ENCODE measurements at regions not wholly inside any gene's neighbourhood (a gene's known extent, or its start where the extent isn't known, plus 50 kb on each side); places are given as distances from the start of the nearest gene placed in this dataset.

DNA sequence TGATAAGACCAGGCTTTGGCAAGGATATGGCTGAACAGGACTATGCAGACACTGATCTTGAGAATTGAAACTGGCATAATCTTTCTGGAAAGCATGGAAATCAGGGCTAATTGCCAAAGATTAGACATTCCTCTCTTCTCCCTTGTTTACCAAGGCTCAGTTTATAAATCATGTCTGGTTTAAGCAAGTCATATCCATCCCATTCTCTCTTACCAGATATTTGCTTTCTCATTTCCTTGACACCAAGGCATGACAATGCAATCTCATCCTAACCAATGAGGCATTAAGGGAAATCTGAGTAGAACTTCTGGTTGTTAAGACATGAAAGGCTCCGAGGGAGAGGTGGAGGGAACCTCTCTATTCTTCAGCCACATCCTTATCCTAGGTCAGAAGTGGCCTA is 110.3 kb upstream of the CEP85L start:
- no peak overlapping the region for H3K4me3 ChIP-seq (ENCODE audit: low read length)
- H3K27me3 ChIP-seq (ENCODE audit: insufficient read depth, low read length): no peaks in the 10 kb centered on the region
- H3K4me1 ChIP-seq (ENCODE audit: insufficient read depth, low read length): peaks cover 81% of the 10 kb centered on the region
- no peaks in the 10 kb centered on the region for H3K9me3 ChIP-seq (ENCODE audit: low read depth, low read length)

- H3K4me3 ChIP-seq (ENCODE audit: low read length): no peak overlapping the region
- H3K27me3 ChIP-seq (ENCODE audit: insufficient read depth, low read length): no peaks in the 10 kb centered on the region
- no peaks in the 10 kb centered on the region for H3K9me3 ChIP-seq (ENCODE audit: low read depth, low read length)
- H3K4me1 ChIP-seq (ENCODE audit: insufficient read depth, low read length): peaks cover 61% of the 10 kb centered on the region
Measured at GRCh38 chr6:118758946-118759345, 107.6 kb upstream of the CEP85L start.

DNA sequence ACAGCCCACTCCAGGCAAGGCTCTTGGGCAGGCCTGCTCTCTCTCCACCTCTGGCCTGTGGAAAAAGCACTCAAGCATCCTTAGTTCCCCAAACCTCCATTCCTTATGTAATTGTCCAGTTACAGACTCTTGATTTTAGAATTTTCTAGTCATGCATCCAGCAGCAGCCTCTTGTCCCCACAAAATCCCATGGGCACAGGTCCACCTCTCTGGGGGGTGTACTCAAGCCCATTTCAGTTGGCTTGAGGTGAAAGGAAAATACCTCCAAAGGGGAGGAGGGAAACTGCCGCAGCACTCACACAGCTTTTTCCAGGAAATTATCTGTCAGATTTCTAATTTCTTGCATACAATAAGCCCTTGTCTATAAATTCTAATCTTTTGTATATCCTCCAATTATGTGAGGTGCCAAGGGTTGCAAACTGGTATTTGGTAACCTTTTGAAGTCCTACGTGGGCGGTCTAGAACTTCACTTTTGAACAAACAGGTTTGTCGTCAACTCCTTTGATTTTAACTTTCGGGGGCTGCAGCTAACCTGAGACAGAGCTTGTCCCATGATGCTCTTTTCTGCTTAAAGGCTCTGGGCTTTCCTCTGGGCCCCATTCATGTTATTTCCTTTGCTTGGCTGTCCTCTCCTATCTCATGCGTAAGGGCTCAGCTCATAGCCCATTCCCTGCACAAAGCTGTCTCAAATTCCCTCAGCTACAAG is 104.7 kb upstream of the CEP85L start:
- no peak overlapping the region for H3K4me3 ChIP-seq (ENCODE audit: low read length)
- no peaks in the 10 kb centered on the region for H3K27me3 ChIP-seq (ENCODE audit: insufficient read depth, low read length)
- no peaks in the 10 kb centered on the region for H3K9me3 ChIP-seq (ENCODE audit: low read depth, low read length)
- H3K4me1 ChIP-seq (ENCODE audit: insufficient read depth, low read length): peaks cover 38% of the 10 kb centered on the region

- no peaks in the 10 kb centered on the region for H3K9me3 ChIP-seq (ENCODE audit: low read depth, low read length)
- no peaks in the 10 kb centered on the region for H3K27me3 ChIP-seq (ENCODE audit: insufficient read depth, low read length)
Measured at GRCh38 chr6:118752803-118753202, 101.4 kb upstream of the CEP85L start.

DNA sequence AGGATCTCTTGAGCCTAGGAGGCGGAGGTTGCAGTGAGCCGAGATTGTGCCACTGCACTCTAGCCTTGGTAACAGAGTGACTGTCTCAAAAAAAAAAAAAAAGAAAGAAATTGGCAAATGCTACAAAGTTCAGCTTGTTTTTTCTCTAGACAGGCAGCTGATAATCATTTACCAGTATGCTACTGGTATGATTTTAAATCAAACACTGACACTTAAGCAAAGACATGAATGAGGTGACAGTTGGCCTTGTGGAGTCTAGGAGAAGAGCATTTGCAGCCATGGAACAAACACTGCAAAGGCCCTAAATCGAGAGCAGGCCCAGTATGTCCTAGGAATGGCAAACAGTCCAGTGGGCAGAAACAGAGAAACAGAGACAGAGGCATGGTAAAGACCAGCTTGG is 99.7 kb upstream of the CEP85L start:
- Histone ChIP-seq H3K27me3 (ENCODE audit: insufficient read depth, low read length) (no peaks in the 10 kb centered on the region), H3K9me3 (ENCODE audit: low read depth, low read length) (no peaks in the 10 kb centered on the region), H3K4me1 (ENCODE audit: insufficient read depth, low read length) (peaks cover 32% of the 10 kb centered on the region), H3K4me3 (ENCODE audit: low read length) (no peak overlapping the region)

More at GRCh38 chr6:118752803-118753202, 101.4 kb upstream of the CEP85L start:
- Histone ChIP-seq H3K4me3 (ENCODE audit: low read length) (no peak overlapping the region), H3K4me1 (ENCODE audit: insufficient read depth, low read length) (peaks cover 27% of the 10 kb centered on the region)

DNA sequence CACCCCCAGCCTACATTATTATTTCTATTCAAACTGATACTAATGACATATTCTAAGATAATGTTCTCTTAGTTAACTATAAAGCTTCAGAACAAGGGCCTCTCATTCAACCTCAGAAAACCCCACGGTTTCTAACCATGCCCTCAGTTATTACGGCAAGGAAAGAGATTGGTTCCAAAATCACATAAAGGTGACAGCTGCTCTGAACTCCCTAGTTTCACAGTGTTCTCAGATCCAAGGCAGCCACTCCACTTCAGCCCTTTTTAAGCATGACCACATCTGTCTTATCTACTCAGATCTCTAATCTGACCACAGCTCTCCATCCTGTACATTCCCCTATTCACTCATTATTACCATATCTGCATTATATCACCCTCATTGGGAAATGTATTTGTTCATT is 98.8 kb upstream of the CEP85L start:
- Histone ChIP-seq H3K27me3 (ENCODE audit: insufficient read depth, low read length) (no peaks in the 10 kb centered on the region), H3K9me3 (ENCODE audit: low read depth, low read length) (no peaks in the 10 kb centered on the region), H3K4me1 (ENCODE audit: insufficient read depth, low read length) (peaks cover 40% of the 10 kb centered on the region), H3K4me3 (ENCODE audit: low read length) (no peak overlapping the region)

GRCh38 chr6:118748311-118749062 is 97.1 kb upstream of the CEP85L start:
- H3K27me3 ChIP-seq (ENCODE audit: insufficient read depth, low read length): no peaks in the 10 kb centered on the region
- H3K9me3 ChIP-seq (ENCODE audit: low read depth, low read length): no peaks in the 10 kb centered on the region
- H3K4me3 ChIP-seq (ENCODE audit: low read length): no peak overlapping the region
- peaks cover 42% of the 10 kb centered on the region for H3K4me1 ChIP-seq (ENCODE audit: insufficient read depth, low read length)

GRCh38 chr6:118746825-118747174 is 95.4 kb upstream of the CEP85L start:
- Histone ChIP-seq H3K4me1 (ENCODE audit: insufficient read depth, low read length) (peaks cover 42% of the 10 kb centered on the region), H3K27me3 (ENCODE audit: insufficient read depth, low read length) (no peaks in the 10 kb centered on the region), H3K9me3 (ENCODE audit: low read depth, low read length) (no peaks in the 10 kb centered on the region), H3K4me3 (ENCODE audit: low read length) (no peak overlapping the region)

- H3K4me3 ChIP-seq (ENCODE audit: low read length): no peak overlapping the region
- no peaks in the 10 kb centered on the region for H3K27me3 ChIP-seq (ENCODE audit: insufficient read depth, low read length)
- peaks cover 42% of the 10 kb centered on the region for H3K4me1 ChIP-seq (ENCODE audit: insufficient read depth, low read length)
- no peaks in the 10 kb centered on the region for H3K9me3 ChIP-seq (ENCODE audit: low read depth, low read length)
Measured at GRCh38 chr6:118746145-118746824, 94.9 kb upstream of the CEP85L start.

DNA sequence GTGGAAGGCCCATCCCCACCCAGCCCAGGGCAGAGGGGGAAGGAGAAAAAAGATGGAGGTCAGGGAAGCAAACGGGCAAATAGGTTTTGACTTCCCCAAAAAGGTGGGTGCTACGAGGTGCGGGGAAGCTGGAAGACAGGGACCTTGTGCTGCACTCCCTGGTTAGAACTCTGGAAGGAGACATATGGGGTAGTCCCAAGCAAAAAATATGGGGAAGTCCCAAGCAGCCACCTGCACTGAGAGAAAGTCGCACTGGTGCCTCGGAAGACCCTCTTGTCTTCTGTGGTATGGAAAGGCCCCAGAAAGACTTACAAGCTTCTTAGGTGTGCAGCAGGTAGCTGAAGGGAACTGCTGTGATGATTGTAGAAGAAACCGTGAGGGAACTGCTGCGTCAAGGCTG is 93.8 kb upstream of the CEP85L start:
- Histone ChIP-seq H3K27me3 (ENCODE audit: insufficient read depth, low read length) (no peaks in the 10 kb centered on the region), H3K4me1 (ENCODE audit: insufficient read depth, low read length) (peaks cover 42% of the 10 kb centered on the region), H3K4me3 (ENCODE audit: low read length) (no peak overlapping the region), H3K9me3 (ENCODE audit: low read depth, low read length) (no peaks in the 10 kb centered on the region)

DNA sequence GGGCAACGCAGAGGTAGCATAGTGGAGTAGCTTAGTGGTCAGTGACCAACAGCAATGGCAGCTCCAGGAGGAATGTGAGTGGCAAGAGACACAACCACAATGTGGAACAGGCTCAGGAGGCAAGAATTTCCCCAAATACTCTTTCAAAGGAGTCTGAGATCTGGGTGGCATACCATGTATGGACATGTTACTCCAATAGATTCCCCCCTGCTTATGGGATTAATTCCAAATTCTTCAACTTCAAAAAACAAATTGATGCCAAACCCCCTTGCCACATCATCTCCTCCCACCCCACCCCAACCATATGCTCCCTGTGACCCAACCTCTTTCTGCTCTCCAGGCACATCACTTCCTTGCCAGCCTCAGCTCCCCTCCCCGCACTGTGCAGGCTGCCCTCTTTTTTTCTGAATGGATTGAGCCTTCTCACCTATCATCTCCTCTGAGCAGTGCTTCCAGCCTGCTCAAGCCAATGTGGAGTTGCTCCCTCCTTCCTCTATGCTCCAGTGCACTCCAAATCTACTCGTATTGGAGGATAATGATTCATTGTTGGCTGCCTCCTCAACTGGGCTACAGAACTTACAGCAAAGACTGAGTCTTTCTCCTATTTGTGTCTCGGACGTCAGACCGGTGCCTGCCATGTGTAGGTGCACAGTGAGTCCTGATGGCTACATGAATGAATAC is 93.0 kb upstream of the CEP85L start:
- H3K9me3 ChIP-seq (ENCODE audit: low read depth, low read length): no peaks in the 10 kb centered on the region

DNA sequence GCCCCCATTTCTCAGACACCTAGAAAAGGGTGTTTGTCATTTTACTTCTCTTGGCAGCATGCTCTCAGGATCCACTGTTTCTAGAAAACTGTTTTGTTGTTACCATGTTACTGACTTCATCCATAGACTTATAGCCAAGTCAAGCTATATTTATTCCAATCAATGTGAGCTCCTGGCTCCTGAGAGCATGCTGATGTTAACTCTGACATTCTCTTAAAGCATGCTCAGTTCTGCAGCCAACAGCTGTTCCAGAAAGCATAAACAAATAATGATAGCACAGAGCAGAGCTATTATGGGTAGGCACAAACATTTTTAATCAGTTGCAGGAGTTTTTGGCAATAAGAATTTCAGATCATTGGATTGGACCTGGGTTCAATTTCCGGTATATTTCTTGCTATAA is 92.4 kb upstream of the CEP85L start:
- Histone ChIP-seq H3K9me3 (ENCODE audit: low read depth, low read length) (no peaks in the 10 kb centered on the region), H3K27me3 (ENCODE audit: insufficient read depth, low read length) (no peaks in the 10 kb centered on the region), H3K4me1 (ENCODE audit: insufficient read depth, low read length) (peaks cover 39% of the 10 kb centered on the region), H3K4me3 (ENCODE audit: low read length) (no peak overlapping the region)

More for the DNA sequence above, 93.0 kb upstream of the CEP85L start:
- Histone ChIP-seq H3K4me1 (ENCODE audit: insufficient read depth, low read length) (peaks cover 42% of the 10 kb centered on the region), H3K4me3 (ENCODE audit: low read length) (no peak overlapping the region), H3K27me3 (ENCODE audit: insufficient read depth, low read length) (no peaks in the 10 kb centered on the region)

- Histone ChIP-seq H3K4me3 (ENCODE audit: low read length) (no peak overlapping the region), H3K9me3 (ENCODE audit: low read depth, low read length) (no peaks in the 10 kb centered on the region), H3K27me3 (ENCODE audit: insufficient read depth, low read length) (no peaks in the 10 kb centered on the region), H3K4me1 (ENCODE audit: insufficient read depth, low read length) (peaks cover 16% of the 10 kb centered on the region)
Measured at GRCh38 chr6:118740372-118740771, 89.0 kb upstream of the CEP85L start.

DNA sequence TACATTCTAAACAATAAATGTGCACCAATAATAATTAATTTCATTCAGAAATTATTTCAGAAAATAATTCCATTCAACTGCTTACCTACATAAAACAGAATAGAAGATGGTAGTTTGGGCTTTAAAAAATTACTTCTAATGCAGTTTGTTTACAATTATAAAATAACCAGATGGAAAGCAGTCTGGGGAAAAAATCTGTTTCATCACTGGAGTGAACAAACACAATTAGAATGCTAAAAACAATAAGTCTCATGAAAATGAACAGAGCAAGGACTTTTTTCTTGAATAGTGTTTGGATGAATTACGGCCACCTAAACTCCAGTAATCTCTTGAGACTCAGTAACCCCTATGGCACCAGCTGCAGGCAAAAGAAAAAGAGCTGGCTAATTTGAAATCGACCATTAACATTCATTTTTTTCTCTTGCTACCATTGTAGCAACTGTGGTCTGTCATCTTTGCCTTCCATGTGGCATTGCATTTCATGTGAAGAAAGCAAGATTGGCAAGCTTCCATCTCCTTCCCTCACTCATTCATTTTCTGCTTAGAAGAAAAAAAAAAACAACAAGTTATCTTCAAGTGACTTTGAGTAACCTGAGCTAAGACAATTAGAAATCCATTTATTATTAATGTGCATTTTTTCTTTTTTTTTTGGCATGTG is 88.4 kb upstream of the CEP85L start:
- Histone ChIP-seq H3K9me3 (ENCODE audit: low read depth, low read length) (no peaks in the 10 kb centered on the region), H3K4me1 (ENCODE audit: insufficient read depth, low read length) (peaks cover 11% of the 10 kb centered on the region), H3K4me3 (ENCODE audit: low read length) (no peak overlapping the region), H3K27me3 (ENCODE audit: insufficient read depth, low read length) (no peaks in the 10 kb centered on the region)

Measured in mononuclear cell (primary cell).